Femur (tissue), 1 donor: ENCODE measurements at regions not wholly inside any gene's neighbourhood (a gene's known extent, or its start where the extent isn't known, plus 50 kb on each side); places are given as distances from the start of the nearest gene placed in this dataset.
"Not testable (repeated sequence)": the region's sequence is repeated elsewhere in the genome, so short reads cannot be mapped to it uniquely, and the experiment has no call there.

Source experiments
- DNase-seq: peaks from one replicate; pipeline ENCODE4 v3.0.0-alpha.2; 2017

- no peak for DNase-seq
These were observed 1729.9 kb upstream of the PCDH10 start for GRCh38 chr4:131419147-131419546.

- DNase-seq: no peak
These were observed 1722.9 kb upstream of the PCDH10 start for GRCh38 chr4:131426023-131426758.

- DNase-seq: no peak
These were observed 1722.1 kb upstream of the PCDH10 start for GRCh38 chr4:131427000-131427399.

- DNase-seq: no peak
These were observed 1718.8 kb upstream of the PCDH10 start for GRCh38 chr4:131430302-131430701.

GRCh38 chr4:131441004-131441688 is 1707.9 kb upstream of the PCDH10 start:
- no peak for DNase-seq

- no peak for DNase-seq
These were observed 1701.2 kb upstream of the PCDH10 start for GRCh38 chr4:131447883-131448282.

- no peak for DNase-seq
These were observed 1698.4 kb upstream of the PCDH10 start for GRCh38 chr4:131450572-131451209.

GRCh38 chr4:131459430-131460101 is 1689.5 kb upstream of the PCDH10 start:
- no peak for DNase-seq

DNA sequence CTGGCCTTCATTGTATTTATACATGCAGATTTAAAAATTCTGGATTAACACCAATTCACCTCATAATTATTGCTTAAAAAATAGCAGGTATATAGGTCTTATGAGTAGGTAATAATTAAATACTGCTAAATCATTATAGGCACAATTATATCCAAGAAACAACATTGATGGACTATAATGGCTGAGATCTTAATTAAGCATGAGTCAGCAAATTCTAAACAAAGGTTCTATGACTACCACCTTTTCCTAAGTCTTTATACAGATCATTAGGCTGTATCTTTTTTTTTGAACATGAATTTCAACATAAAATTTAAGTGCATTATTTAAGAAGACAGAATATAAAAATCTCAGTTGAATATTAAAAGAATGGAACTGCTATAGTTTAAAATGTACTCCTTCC is 1678.7 kb upstream of the PCDH10 start:
- DNase-seq: no peak

- DNase-seq: no peak
These were observed 1660.3 kb upstream of the PCDH10 start for GRCh38 chr4:131488772-131489171.

DNA sequence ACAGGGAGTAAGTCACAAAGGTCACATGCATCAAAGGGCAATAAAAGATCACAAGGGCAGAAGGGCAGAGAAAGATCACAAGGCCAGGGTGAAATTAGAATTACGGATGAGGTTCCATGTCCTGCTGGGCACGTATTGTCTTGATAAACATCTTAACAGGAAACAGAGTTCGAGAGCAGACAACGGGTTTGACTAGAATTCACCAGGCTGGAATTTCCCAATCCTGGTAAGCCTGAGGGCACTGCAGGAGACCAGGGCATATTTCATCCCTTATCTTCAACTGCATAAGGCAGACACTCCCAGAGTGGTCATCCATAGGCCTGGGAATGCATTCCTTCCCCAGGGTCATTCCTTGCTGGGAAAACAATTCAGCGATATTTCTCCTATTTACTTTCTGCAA is 1652.9 kb upstream of the PCDH10 start:
- not testable (repeated sequence) for DNase-seq

DNA sequence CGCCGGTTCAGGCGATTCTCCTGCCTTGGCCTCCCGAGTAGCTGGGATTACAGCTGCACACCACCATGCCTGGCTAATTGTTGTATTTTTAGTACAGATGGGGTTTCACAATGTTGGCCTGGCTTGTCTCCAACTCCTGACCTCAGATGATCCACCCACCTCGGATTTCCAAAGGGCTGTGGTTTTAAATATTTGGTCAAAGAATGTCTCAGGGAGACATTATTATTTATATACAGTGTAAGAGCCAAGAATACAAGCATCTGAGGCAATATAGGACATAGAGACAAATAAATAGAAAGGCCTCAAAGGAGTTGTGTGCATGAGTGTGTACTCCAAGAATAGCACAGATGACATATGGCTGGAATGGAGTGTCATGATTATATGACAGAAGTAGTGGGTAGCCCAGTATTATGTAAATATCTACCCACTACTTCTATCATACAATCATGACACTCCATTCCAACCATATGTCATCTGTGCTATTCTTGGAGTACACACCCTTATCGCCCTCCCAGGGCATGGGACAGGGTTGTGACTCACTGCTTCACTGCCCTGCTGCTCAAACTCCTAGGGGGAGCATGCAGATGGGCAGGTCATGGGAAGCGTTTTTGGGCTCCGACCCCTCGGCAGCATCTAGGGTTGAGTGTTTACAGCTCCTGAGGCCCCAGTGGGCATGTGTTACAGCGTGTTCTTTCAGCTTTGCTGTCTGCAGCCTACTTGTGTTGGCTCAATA is 1649.8 kb upstream of the PCDH10 start:
- no peak for DNase-seq

- DNase-seq: no peak
These were observed 1639.6 kb upstream of the PCDH10 start for GRCh38 chr4:131509521-131509920.

DNA sequence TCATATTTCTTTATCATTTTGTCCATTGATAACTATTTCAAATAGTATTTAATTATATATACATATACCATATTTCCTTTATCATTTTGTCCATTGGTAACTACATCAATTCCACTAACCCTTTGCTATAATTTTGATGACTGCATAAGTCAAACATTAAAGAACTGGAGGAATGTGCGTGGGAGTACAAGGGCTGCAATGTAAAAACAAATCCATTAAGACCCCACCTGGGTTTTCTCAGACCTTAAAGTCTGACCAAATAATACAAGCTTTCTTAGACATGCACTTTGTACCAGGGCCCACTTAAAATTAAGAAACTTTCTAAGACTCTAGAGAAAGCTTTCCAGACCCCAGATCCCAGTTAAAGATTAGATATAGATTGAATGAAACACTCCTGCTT is 1622.4 kb upstream of the PCDH10 start:
- DNase-seq: no peak

GRCh38 chr4:131531087-131531486 is 1618.0 kb upstream of the PCDH10 start:
- DNase-seq: no peak

DNA sequence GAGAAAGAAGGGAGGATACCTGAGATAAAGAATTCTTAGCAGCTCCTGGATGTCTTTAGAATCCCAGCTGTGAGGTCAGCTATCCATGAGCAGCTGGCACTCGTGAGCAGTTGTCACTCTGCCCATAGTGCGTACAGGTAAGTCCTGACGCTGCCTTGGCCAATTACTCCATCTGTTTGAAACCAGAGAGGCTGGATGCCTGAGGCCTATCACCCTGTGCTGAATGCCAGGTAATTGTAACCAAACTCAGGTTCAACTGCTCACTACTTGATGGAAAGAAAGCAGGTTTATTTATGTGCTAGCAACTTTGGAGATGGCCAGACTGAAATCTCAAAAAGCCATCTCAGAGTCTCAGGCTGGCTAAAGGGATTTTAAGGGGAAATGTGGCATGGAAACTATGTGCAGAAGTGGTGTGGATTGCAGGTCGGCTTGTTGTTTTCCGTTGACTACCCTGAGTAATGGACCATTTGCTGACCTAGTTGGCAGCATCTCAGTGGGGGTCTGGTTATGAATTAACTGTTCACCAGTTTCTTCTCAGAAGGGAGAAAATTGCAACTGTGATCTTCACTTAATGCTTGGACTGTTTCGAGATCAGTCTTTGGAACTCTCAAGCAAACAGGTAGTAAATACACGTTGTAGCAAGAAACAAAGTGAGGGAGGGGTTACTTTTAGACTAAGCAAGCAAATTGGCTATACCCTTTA is 1614.0 kb upstream of the PCDH10 start:
- DNase-seq: no peak

GRCh38 chr4:131540256-131540655 is 1608.8 kb upstream of the PCDH10 start:
- DNase-seq: no peak

- DNase-seq: no peak
These were observed 1601.5 kb upstream of the PCDH10 start for GRCh38 chr4:131547506-131547981.

GRCh38 chr4:131551306-131551705 is 1597.8 kb upstream of the PCDH10 start:
- DNase-seq: no peak

- DNase-seq: no peak
These were observed 1583.1 kb upstream of the PCDH10 start for GRCh38 chr4:131566026-131566425.

DNA sequence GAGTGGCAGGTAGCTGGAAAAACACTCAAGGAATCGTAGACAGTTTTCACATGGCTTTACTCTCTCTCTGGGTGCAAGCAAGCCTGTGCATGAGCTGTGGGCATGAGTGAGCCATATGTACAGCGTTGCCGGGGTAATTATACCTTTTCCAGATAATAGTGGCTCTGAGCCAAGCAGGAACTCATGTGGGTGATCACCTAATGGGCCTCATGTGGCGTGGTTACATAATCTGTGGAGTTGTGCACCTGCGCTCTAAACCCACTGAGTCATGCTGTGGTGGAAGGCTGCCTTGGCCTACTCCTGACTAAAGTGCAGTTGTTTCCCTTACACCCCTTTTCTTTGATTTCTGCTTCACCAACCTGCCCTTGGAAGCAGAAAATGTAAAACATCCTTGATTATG is 1564.5 kb upstream of the PCDH10 start:
- DNase-seq: no peak

GRCh38 chr4:131595140-131595539 is 1554.0 kb upstream of the PCDH10 start:
- DNase-seq: no peak
